ENCODE measurements at regions not wholly inside any gene's neighbourhood (a gene's known extent, or its start where the extent isn't known, plus 50 kb on each side); places are given as distances from the start of the nearest gene placed in this dataset.
"Not testable (repeated sequence)": the region's sequence is repeated elsewhere in the genome, so short reads cannot be mapped to it uniquely, and the experiment has no call there.

GRCh38 chr5:112534611-112535255 lies 115.7 kb upstream of the EPB41L4A start:
- DNase-seq = no peak

- DNase-seq = no peak
Measured at GRCh38 chr5:112535356-112535755, 116.3 kb upstream of the EPB41L4A start.

GRCh38 chr5:112544558-112544957 lies 125.5 kb upstream of the EPB41L4A start:
- not testable (repeated sequence) for DNase-seq

DNA sequence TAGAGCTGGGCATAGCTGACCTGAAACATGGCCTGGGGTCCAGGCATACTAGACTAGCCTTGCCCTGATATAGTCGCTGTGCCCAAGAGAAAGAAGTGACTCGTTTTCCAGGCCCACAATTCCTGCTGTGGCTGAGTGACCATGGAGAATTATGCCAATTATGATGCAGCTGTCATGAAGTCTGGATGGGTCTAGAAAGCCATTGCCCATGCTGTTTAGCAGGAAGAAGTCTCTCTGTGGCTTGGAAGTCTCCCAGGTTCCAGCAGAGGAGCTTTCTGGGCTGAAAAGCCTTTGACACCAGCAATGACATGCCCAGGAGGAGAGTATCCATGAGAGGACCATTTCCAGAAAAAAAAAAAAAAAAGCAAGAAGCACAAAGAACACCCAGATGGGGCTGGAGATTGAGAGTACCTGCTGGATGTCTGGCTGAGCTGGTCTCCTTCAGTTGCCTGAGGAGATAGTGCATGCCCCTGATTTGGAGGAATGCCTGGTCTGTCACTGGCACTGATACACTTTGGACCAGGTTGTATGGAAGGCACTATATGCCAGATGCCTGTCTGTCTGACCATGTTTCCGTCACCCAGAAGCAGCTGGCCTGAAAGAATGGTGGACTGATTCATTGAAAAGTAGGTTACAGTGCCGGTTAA lies 128.0 kb upstream of the EPB41L4A start:
- no peak for DNase-seq

DNA sequence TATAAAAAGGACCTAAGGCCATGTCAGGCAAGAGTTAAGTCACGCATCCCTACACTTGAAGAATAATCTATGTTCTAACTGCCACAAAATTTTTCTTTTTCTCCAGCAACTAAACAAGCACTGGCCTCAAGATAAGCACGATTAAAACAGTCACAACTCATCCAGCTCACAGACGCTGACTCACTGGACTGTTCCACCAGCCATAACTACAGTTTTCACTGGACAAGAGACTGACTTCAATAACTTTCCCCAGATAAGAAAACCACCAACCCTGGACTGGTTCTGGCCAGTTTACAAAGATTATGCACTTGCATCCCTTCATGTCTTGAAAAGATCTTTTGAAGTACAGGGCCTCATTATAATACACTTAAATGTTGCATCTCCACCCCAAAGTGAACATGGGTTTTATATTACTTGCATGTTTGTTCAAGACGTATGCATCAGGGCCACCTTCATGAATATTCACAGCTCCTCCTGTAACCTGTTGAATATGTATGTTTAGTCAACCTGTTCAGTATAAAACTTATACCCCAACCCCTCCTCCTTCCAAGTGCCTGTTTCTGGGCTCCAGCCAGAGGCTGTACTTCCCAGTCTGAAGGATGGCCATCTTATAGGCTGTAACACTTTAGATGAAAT lies 129.3 kb upstream of the EPB41L4A start:
- DNase-seq = no peak

DNA sequence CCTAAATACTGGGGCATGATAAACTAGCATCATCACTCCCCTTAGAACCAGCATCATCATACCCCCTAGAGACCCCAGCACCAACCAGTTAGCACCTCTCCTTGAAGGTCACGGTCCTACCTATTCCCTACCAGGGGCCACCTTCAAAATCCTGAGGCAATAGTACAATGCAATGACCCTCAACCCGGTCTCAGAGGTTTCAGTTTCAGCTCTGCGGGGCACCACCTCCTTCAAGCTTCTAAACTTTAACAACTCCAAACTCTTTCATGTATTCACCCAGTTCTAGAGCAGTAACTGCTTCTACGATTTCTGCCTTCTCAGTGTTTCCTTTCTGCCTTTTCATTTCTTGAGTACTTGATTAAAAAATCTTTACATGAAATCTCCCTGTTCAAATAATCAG lies 130.1 kb upstream of the EPB41L4A start:
- no peak for DNase-seq

DNA sequence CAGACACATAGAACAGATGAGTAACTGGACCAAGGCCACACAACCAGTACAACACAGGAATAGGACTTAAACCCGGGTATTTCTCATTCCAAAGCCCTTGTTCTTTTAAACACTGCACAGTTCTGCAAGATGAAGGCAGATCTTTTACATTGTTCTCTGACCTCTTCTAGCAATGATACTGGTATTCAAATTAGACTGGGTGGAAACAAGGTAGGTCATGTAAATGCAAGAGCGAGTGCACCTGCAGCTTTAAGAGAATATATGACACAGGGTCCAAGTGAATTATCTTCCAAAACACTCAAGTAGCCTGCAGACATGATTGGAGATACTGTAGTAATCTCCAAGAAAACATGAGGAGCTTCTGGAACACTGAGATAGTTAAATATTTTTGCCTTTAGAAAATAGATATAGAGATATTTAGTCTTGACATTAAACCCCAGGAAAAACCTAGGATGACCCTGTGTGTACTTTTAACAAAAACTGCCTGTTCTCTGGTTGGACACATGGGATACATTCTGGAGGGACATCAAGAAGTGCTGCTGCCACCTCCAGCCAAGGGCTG lies 130.6 kb upstream of the EPB41L4A start:
- DNase-seq = no peak

DNA sequence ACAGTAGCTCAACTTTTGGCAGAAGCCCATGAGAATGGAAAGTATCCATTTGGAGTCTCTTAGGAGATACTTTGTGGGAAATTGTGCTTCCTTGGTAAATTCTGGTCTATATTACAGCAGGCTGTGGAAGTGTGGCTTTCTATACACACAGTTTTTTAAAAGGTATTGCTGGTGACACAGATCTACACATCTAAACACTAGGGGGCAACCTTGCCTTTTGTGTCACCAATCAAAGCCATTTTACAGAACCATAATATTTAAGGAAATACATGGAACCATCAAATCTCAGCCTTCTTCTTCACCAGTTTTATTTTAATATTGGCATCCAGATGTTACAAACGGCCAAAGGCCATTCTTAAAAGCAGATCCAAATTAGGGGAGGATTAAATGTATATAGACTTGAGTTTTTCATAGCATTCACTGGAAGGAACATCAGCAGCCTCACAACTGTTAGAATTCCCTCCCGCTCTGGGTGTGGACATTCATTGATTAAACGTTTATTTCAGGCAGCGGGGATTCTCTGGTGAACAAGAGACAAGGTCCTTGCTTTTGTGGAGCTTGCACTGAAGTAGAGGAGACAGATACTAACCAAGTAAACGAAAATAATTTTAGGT lies 132.4 kb upstream of the EPB41L4A start:
- DNase-seq = peak; percentile 32 to 39

- DNase-seq = no peak
Measured at GRCh38 chr5:112552216-112552615, 133.1 kb upstream of the EPB41L4A start.

DNA sequence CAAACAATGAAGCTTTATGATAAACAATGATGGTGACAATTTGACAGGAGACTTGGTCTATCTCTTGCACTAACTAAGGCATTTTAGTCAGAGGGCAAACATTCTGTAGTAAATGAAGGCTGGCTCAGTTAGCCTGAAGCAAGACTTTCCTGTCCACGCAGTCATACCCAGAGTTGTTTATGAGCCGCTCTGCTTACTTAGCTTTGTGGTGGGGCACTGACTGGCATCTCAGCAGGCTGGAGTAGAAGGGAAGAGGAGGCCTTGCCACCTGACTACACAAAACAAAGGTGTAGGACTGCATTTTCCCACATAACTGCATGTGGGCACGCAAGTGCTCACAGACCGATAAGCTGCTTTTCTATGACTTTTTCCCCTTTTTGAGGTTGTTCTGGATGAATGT lies 133.7 kb upstream of the EPB41L4A start:
- DNase-seq = no peak

DNA sequence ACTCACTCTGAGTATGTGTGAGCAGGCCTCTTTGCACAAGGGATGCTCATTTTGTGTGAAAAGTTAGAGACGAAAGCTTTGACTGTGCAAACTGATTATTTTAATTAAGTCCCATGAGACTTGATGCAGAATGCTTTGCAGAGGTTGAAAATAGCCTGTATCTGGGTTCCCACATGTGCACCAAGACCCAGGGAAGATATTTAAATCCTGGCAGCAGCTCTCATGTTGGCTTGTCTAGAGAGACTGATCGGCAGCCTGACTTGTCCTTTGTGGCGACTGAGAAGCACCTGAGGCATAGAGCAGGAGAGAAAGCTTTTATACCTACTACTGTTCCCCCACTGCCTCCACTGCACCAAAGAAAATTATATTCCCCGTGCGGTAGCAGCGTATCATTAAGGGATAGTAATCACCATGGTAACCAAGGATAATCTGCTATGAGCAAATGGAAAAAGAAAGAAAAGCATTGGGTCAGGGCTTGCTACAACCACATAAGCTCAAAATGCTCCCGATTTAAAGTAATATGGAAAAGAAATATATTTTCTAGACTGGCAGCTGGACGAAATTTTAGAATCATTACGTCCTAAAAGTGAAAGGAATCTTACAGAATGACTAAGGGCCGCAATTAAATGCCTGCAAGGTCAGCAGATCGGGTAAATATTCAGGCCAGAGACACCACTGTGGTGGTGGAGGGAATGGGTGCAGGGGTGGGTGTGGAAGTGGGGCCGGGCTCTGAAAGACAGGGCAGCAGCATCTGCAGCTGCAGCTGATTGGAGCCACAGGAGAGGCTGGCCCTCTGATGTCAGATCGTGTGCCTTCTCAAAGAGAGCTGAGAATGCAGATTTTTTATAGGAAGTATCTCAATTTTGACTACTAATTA lies 135.3 kb upstream of the EPB41L4A start:
- no peak for DNase-seq

DNA sequence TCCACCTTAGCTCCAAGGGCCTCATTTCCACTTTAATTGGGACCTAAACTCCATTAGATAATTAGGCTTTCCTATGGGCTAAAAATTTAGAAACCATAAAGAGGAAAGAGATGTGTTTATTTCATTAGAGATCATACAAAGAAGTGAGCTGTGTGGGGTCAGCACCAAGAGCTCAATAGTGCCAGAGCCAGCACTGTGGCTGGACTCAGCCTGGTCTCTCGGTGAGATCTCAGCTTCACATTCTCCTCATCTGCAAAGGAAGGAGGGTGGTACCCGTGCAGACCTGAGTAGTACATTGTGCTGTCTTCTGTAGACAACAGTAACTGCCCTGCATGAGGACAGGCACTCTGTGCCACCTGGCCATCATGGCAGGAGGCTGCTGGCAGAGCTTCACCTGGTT lies 136.1 kb upstream of the EPB41L4A start:
- DNase-seq = no peak

- DNase-seq = no peak
Measured at GRCh38 chr5:112555691-112556090, 136.6 kb upstream of the EPB41L4A start.

- not testable (repeated sequence) for DNase-seq
Measured at GRCh38 chr5:112559501-112559900, 140.4 kb upstream of the EPB41L4A start.

- DNase-seq = no peak
Measured at GRCh38 chr5:112560371-112560770, 141.3 kb upstream of the EPB41L4A start.

- no peak for DNase-seq
Measured at GRCh38 chr5:112563169-112563826, 144.2 kb upstream of the EPB41L4A start.

DNA sequence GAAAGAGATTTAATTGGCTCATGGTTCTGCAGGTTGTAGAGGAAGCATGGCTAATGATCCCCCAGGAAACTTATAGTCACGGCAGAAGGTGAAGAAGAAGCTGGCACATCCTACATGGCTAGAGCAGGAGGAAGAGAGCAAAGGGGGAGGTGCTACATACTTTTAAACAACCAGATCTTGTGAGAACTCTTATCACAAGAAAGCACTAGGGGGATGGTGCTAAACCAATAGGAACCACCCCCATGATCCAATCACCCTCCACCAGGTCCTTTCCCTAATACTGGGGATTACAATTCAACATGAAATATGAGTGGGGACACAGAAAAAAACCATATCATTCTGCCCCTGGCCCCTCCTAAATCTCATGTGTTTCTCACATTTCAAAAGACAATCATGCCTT lies 147.2 kb upstream of the EPB41L4A start:
- no peak for DNase-seq

GRCh38 chr5:112569596-112569995 lies 150.5 kb upstream of the EPB41L4A start:
- DNase-seq = no peak

DNA sequence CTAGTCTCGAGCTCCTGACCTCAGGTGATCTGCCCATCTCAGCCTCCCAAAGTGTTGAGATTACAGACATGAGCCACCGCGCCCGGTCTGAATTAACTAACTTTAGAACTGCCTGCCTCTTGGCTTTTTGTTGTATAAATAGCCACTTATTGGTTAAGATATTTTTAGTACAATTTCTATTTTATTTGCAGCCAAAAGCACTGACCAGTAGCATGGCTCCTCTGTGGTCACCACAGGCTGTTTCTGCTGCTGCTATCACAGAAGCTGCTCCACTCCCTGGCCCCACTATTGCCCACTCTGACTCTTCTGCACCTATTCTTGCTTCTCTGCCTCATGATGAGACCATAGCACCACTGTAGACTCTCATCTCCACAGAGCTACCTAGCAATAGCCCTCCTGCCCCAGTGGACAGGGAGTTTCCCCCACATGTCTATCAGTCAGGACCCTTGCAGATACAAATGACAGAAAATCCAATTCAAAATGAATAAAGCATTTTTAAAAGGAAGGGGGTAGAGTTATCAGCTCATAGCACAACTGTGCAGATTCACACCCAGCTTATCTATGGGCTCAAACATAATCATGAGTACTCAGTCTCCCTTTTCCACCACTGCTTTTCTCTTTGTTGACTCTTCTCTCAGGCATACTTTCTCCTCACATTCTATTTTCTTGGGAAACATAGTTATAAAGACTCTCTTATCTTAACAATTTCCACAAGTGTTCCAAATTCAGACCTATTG lies 151.8 kb upstream of the EPB41L4A start:
- no peak for DNase-seq

DNA sequence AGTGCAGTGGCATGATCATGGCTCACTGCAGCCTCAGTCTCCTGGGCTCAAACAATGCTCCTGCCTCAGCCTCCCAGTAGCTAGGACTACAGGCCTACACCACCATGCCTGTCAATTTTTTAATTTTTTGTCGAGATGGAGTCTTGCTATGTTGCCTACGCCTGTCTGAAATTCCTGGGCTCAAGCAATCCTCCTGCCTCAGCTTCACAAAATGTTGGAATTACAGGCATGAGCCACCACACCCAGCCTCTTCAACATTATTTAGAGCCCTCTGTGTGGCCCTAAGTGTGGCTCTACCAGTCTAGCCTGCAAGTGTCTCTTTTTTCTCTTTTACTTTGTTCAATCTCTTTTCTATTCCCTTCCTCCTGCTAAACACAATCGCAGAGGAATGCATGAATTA lies 154.4 kb upstream of the EPB41L4A start:
- no peak for DNase-seq

DNA sequence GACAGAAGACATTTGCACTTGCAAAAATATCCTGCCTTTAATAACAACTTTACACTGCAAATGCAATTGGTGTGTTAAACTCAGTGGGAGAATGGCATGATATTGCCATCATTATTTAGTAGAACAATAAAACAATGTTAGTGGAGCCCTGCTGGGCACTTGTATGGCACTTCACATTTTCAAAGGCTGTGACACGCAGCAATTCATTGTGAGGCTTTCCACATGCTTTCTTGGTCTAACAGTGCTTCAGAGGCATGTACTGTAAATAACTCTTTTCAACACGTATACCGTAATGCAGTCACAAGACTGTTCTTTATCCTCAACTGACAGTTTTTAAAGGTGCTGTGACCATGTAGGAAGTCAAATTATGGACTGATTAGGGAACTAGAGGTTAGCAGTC lies 155.5 kb upstream of the EPB41L4A start:
- no peak for DNase-seq

Data from activated CD4-positive, alpha-beta T cell treated with anti-CD3 and anti-CD28 coated beads for 4 hours (primary cell).